ENCODE measurements at regions not wholly inside any gene's neighbourhood (a gene's known extent, or its start where the extent isn't known, plus 50 kb on each side); places are given as distances from the start of the nearest gene placed in this dataset.

DNA sequence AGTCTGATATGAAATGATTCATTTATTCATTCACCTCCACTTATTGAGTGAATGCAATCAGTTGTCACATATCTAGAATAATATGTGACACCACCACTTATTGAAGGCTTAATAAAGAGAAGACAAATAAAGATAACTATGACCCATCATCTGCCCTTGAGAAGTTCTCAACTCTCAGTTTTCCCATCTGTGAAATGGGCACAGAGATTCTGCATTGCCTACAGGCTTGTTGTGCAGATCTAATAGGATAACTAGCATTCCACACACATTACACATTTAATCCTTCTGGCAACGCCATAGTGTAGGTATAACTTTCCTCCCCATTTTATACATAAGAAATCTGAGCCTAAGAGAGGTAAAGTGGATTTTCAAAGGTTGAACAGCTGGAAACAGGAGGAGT is 84.2 kb upstream of the FICD start:
- TF ChIP-seq GATA2 (IDR thresholded peaks at IDR 0.05; ENCODE audit: low read depth, low read length): no peak
- TF ChIP-seq GATA3 (IDR thresholded peaks at IDR 0.05; ENCODE audit: low read depth, low read length): no peak

Measured in SH-SY5Y (cell line).